HG03520 (cell line): ENCODE measurements at regions not wholly inside any gene's neighbourhood (a gene's known extent, or its start where the extent isn't known, plus 50 kb on each side); places are given as distances from the start of the nearest gene placed in this dataset.

Experiments used
- ATAC-seq: cut with Tn5 transposase; IDR thresholded peaks from one replicate; pipeline ENCODE4 v1.9.1; 2021; ENCODE audit warnings: mild to moderate bottlenecking, moderate library complexity; ENCODE audit not compliant: unreplicated experiment

- no peak for ATAC-seq
Observed at GRCh38 chr12:24111086-24111485, 161.6 kb upstream of the SOX5 start.

- ATAC-seq = peak; percentile 92
Observed at GRCh38 chr12:24109381-24110039, 160.0 kb upstream of the SOX5 start.

DNA sequence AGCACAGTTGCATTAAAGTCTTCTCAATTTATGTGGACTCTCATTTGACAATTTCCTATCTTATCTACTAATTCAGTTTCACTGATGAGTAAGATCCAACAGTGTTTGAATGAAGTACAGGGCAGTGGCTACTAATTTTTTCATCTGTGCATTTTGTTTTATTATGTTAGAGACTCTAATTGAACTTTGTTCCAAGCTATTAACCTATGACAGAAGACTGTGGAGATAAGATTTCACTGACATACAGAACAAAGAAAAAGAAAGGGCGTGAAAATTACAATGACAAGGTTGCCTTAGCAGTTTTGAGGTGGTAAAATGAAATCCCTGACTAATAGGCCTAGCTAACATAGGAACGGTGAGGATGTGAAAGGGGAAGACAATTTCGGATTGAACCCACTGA lies 153.2 kb upstream of the SOX5 start:
- no peak for ATAC-seq

- ATAC-seq = no peak
Observed at GRCh38 chr12:24099576-24099975, 150.1 kb upstream of the SOX5 start.

DNA sequence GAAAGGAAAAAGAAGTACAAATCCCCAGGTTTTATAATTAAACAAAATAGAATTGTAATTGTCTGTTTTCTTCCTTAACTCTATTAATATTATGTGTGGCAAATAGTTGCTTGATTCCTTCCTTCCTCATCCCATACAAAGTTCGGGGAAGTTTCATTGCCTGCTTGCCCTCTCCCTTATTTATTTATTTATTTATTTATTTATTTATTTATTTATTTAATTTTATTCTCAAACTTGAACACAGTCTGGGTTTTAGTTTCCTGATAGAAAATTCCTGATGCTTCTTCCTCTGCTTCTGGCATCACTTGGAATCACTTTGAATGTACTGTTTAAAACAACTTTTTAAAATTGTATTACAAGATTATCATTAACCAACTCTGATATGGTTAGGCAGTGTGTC lies 145.8 kb upstream of the SOX5 start:
- no peak for ATAC-seq

GRCh38 chr12:24089510-24089890 lies 140.0 kb upstream of the SOX5 start:
- ATAC-seq = no peak

DNA sequence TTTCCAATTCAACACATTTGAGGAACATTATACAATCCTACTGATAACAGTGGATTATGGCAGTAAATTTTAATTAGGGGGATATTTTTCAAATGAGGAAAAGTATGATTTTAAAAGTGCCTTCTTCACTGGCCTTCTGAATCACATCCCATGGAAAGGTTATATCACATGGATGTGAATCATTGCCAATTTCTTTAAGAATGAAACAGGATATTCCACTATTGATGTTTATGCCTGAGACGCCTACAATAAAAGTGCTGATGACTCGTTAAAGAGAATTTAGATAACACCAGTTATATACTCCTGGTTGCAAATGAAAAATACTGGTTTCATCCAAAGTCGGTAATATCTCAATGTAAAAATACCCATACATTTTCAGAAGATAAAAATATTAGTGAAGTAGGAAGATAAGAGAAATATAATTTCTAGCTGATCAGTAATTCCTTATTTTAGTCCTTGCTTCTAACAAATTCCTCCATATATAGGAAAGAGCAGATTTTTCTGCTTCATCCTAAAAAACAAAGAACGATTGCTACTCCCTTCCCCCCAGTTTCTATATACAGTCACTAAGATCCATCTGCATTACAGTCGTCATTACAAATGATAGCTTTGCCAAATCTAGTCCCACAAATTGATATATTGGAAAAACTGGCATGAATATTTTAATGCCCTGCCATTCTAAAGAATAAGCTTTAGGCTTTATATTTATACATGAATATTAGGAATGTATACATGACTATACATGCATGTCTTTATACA lies 139.5 kb upstream of the SOX5 start:
- no peak for ATAC-seq

DNA sequence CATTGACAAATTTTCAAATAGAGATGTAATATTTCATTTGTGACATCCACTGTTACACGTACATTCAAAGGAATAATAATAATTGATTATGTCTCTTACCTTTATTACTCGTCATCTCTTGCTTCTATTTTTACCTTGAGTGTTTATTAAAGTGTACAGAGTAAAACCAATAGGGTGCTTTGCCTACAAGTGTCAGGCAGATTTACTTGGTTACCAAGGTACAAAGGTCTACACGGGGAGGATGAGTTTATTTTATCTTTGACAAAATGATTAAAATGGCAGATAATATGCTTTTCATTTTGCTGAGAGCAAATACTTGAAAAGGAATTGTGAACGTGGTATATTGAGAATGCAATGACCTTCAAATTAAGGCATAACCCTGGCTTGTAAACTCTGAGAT lies 137.8 kb upstream of the SOX5 start:
- ATAC-seq = no peak

DNA sequence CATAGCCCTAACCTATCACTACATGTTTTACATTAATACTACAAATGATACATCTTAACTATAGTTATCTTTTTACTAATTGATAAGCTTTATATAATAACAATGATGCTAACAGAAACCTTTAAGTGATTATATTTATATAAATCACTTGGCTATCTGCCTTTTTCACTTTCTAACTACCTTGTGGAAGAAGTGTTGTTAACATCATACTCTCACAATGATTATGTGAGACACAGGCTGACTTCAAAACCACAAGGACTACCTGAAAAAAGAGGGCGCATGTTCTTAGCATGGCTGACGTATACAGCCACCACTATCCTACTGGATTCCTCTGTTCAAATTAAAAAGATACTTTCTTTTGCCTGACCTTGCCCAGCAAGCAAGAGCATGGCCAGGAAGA lies 135.3 kb upstream of the SOX5 start:
- ATAC-seq = no peak

DNA sequence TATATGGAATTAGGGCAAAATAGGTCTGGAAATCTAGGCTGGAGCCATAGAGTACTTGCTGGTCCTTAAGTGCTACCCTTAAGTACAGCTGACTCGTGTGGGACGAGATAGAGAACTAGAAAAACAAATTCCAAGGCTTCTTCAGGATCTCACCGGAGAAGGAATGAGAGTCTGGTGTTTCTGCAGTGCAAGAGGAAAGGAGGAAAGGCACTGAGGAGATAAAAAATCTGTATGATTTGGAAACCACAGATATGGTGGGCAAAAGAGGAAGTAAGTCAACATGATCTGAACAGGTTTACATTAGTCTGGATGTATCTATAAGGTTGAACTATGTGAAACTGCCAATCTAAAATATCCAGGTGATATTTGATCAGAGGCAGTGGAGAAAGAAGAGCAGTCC lies 134.4 kb upstream of the SOX5 start:
- no peak for ATAC-seq

DNA sequence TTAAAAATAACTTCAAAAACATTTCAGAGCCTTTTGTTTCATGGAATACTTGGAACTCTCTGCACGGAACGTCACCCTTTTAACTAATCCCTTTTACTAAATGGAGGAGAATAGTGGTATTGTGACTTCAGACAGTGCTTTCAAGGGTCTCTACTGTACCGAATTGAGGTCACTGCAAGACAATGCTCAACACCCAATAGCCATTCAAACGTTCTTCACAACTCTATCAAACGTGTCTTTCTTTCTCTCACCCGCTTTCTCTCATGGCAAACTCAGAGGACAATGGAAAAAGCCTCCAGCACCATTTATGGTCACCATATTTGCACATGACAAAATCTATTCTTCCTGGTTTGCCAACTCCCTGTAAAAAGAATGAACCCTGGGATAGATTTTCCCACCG lies 132.1 kb upstream of the SOX5 start:
- ATAC-seq = no peak

DNA sequence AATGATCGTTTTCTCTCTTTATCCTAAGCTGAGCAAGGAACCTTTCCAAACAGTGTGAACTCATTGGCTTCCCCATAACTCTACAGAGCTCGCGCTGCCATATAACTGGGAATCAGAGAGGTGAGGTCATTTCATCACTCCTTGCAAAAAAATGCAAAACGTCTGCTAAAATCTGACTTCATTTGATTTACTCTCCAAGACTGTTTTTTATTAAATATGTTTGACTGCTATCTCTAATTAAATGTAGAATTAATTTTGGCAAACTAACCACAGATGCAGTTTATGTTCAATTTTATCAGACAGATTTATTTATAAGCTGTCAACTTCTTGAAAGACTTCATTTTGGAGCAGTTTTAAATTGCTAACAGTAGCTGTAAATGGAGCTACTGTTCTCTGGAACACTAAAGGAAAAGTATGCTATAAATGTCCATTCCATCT lies 131.6 kb upstream of the SOX5 start:
- ATAC-seq = no peak

DNA sequence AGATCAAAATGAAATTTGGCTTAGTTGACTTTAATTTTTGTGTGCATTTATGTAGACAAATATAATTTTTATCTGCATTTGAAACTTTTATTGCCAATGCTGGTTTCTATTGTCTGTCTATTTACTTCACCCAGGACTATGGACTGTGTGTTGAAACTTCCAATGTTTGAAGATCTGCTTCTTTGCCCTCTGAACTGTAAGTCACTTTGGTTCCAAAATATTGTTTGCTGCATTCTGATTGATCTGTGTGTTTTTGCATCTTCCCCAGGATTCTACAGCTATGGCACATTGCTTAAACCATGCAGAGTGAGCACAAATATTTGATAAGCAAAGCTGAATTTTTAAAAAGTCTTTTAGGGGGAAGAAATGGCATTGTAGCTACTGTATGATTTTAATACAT lies 131.0 kb upstream of the SOX5 start:
- ATAC-seq = no peak

GRCh38 chr12:24079083-24079482 lies 129.6 kb upstream of the SOX5 start:
- no peak for ATAC-seq

DNA sequence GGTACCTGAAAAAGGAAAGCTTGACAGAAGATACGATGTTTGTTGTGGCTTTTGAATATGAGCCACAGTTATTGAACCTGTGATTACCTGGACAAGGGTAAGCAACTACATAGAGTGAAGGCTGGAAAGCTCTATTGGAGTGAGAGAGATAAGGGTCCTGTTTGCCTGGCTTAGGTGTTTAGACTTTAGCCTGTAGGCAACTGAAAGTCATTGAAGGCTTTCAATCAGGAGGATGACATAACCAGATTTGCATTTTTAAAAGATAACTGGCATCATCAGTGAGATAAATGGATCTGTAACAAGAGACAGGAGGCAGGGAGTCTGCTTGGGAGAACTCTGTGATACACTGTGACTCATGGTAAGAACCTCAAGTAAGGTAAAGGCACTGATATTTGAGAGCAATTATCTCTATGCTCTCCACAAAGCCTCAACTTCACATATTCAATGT lies 128.9 kb upstream of the SOX5 start:
- ATAC-seq = no peak

GRCh38 chr12:24077161-24077560 lies 127.7 kb upstream of the SOX5 start:
- ATAC-seq = no peak

DNA sequence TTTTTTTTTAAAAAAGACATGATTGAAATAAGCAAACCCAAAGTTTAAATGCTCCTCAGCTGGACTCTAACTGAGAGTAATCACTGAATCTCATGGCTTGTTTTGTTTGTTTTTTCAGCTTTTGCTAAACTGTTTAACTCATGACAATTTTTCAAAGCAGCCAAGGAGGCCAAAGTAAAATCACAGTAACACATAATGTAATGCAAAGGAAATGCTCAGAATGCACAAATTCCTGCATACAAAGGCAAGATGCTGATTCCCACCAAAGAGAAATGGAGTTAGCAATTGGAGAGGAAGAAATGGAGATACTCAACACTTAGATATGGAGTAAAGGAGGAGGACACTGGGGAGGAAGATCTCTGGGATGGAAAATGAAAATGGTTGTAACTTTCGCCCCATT lies 126.2 kb upstream of the SOX5 start:
- ATAC-seq = no peak

DNA sequence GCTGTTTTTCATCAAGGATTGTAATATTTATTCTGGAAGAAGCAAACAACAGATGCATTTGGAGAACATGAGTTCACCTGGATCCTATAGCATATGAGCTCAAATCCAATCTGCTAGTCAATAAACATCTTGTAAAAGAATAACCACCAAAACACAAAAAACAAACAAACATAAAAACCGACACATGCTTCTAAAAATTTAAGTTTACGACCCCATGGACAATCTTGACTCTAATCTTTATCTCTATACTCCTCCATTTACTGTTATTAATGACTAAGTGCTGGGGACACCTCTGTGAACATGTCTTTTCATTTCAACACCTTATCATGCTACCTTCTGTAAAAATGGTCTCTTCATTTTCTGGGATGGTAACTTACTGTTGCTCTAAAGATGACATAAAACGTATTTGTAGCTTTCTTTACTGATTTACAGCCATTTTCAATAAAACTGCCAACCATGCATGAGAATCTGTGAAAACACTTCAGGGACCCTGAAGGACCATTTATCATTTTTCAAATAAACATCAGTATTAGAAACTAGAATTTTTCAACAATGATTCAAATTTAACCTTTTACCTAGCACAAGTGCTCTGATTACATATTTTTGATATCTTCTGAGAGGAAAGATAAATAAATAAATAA lies 123.8 kb upstream of the SOX5 start:
- no peak for ATAC-seq

DNA sequence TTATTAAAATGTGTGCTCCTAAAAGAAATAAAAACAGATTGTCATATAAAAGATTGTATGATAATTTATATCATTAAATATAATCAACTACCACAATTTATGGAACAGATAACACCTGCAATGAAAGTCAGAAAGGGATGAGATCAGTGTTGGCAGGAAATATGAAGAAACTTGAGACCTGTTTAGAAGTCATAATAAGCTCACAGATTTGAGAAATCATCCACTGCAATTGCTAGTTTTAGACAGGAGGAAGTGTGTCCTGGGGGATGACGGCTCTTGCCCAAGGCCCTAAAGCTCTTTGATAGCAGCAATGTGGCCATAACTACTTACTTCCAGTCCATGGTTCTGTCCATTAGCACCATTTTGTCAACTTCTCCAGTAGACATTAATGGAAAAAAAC lies 122.8 kb upstream of the SOX5 start:
- no peak for ATAC-seq

GRCh38 chr12:24071842-24072241 lies 122.4 kb upstream of the SOX5 start:
- no peak for ATAC-seq

DNA sequence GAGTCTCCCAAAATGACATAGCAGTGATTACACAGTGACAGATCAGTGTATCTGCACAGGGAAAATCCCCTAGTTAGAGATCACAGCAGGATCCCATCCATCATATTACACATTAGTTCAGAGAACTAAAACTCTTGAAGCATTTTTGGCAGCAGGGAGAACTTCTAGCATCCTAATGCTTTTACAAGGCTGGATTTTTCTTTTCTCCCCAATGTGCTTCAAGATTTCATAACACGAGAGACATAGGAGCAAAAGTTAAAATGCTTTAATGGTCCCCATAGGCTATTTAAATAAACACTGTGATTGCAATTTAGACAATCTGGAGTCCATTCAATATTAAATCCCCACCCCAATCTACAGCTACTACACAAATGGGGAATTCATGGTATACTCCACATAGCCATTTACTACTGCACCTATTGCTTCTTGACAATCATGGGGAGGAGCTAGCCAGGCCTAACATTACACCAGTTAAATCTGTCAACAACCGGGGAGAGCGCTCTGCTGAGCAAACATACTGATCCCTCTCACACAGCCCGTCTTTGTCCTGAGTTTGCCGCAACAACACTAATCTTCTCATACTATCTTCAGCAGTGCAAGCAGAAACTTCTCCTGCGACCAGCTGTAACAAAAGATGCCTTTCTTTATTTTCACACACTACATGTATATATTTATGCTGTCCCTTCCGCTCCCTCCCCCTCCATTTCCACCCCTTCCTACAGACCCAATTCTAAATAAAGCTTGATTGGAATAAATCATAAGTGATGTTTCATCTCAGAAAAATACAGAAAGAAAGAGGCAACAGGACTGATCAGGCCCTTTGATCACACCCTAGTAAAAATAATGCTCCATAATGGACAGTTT lies 120.3 kb upstream of the SOX5 start:
- ATAC-seq = no peak
